Amniotic epithelial cell (primary cell): ENCODE measurements at regions not wholly inside any gene's neighbourhood (a gene's known extent, or its start where the extent isn't known, plus 50 kb on each side); places are given as distances from the start of the nearest gene placed in this dataset.

ENCODE experiments used
- DNase-seq: peaks from one replicate; pipeline ENCODE4 v3.0.0-alpha.2; 2010; ENCODE audit warnings: low read depth

DNA sequence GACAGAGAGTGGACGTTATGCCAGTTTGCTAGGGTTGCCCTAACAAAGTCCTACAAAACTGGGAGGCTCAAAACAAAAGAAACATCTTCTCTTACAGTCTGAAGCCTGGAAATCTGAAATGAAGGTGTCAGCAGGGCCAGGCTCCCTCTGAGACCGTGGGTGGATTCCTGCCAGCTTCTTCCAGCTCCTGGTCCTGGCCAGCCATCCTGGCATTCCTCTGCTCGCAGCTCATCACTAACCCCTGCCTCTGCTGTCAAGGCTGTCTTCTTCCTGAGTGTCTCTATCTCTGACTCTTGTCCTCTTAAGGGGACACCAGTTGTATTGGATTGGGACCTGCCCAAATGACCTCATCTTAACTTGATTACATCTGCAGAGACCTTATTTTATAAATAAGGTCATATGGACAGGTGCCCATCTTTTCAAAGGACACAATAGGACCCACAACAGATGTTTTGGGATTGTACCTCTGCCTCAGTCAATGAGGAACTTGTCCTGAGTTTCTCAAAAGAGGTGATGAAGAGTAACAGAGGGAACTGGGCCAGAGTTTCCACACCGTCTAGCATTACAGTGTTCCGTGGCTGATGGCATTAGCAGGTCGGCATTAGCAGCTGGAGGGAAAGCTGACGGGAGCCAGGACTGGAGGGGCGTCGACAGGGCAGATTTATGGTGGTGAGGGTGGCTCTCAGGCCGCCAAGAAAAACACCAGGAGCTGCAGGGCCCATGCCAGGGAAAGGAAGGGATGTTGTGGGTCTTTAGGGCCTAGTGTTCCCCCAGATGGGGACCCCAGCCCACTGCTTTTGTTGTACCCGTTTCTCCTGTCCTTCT lies 157.3 kb downstream of the TBXT start:
- DNase-seq: no peak

DNA sequence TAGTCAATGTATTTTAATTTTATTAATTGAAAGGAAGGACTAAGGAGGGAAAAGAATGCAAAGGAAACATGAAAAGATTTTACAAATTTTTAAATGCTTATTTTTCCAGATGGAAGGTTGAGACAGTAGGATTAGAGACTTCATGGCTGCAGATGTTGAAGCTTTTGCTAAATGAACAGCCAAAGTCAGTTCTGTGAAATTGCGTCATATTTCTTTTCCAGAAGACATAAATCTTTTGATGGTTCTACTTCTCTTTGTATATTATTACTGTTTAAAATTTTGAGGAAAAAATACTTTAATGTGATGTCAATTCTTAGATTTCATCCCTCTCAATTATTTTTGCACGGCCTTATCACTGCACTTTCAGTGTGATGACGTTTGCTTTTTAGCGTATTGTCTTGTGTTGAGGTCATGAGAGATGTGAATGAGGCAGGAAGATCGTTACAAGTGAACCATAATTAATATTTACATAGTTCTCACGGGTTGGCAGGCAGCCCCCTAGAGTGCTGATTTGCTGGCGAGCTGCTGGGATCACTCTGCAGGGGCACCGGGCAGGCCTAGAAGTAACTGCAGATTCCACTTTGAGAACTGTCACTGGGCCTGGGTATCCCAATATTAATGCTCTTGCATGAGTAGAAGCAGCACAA lies 158.1 kb downstream of the TBXT start:
- DNase-seq: peak; percentile 37

DNA sequence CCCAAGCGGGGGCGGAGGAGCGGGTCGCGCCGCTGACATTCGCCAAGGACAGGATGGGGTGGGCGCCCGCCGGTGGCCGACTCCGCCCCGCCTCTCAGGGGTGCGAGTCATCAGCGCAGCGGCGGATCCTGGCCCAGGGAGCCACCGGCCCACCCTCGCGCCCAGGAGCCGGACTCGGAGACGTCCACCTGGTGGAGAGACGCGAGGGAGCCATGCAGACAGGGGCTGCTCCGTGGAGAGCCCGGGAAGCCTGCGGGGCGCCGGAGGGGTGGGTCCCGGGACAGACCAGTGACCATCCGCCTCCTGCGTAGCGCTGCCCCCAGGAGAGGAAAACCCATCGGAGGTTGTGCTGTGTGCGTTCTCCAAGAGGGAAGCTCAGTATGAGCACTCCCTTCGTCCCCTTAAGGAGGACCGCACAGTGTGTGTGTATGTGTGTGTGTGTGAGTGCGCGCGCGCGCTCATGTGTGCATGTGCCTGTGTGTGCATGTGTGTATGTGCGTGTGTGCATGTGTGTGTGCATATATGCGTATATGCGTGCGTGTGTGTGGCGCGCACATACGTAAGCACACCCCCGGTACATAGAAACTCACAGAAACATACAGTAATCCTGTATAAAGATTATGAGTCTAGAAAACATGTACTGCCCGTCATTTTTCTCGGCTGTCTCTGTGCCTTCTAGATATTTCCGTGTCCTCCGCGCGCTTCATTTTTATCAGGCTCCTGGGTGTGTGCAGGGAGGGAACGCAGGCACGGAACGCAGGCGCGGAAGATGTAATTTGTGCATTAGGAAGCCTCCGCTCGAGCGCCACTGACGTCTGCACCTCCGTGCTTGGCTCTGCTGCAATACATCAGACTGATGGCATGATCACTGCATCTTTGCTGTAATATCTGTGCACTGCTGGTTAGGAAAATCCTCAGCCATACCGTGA lies 158.9 kb downstream of the TBXT start:
- peak; percentile 83 for DNase-seq

DNA sequence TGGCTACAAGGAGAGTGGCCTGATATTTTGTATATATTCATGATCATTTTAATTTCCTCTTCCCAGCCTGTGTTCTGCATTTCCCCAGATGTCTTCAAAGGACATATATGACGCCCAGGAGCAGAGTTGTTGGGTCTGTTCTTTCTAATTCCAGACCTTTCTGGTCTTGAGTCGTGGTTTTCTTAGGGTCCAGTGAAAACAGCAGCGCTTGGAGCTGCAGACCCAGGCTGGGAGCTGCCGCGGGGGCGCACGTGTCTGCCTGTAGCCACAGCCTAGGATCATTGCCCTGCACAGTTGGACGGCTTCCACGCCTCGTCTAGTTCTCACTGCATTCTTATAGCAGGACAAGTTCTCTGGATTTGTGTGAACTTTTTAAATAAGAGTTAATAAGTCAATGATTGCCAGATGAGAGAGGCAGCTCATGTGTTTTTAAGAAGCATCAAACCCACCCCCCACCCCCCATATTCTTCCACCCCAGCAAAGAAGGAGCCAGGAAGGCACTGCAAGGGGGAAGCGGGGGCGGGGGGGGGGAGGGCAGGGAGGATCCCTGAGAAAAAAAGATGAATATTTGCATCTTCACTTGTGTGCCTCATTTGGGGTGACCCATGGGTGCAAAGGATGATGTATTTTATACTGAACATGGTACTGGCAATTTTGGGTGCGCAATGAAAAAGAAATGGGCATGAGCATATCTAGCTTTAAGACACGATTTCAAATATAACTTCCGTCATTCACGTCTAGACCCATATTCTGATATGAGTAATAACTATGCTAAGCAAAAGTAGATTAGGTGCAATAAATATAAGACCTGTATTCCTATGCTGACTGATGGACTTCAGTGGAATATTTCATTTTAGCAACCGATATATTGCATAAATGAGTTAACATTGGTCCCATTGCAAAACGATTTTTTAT lies 160.0 kb downstream of the TBXT start:
- peak; percentile 72 for DNase-seq

DNA sequence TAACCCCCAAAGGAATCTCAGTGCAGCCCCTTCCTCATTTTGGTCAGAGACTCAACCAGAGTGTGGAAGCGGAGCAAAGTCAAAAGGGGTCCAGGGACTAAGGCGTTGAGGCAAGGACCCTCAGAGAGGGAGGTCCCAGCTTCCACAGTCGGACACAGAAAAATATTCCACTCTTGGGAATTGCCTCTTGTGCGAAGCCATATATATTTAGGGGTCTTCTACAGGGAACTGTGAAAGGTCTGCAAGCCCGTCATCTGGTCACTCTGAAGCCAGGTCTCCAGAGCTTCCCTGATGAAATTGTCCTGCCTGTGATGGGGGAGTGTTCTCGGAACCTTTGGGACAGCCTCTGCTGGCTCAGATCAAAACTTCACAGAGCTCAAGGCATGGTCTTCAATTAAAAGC lies 160.8 kb downstream of the TBXT start:
- DNase-seq: no peak

DNA sequence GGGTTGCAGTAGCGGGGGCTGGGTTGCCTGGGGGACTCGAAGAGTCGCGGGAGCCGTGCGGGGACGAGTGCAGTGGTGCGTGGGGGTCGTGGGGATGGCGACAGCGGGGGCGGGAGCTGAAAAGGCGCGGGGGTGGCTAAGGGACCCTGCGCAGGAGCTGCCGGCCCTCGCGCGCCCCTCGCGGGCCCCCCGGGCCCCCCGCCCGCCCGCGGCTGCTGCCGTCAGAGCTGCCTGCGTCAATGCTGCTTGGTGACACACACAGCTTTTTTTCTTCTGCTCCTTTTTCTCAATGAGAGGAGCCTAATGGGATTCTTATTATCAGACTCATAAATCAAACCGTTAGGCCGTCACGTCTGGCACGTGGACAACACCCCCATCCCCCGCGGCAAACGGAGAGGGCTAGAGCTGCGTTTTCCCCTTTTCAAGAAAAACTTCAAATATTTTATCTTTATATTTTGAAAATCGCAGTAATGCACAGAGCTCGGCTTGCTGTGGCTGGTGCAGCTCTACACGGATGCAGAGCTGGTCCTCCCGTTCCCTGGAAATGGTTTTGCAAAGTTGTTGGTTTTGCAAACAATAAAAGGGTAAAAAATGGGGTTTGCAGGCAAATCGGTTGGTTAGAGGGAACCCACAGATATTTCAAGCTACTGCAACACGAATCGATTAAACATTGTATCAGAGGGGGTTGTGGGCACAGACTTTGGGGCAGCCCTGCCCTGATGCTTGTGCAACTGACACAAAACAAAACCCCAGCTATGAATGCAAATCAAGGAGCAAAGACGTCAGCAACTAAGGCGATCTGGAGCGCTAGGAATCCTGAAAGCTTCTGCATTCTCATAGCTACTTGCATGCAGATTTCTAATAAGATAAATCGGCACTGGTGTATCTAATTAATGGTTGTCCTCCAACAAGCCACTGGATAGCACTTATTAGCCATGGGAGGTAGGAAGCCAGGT lies 161.4 kb downstream of the TBXT start:
- DNase-seq: peak; percentile 92

DNA sequence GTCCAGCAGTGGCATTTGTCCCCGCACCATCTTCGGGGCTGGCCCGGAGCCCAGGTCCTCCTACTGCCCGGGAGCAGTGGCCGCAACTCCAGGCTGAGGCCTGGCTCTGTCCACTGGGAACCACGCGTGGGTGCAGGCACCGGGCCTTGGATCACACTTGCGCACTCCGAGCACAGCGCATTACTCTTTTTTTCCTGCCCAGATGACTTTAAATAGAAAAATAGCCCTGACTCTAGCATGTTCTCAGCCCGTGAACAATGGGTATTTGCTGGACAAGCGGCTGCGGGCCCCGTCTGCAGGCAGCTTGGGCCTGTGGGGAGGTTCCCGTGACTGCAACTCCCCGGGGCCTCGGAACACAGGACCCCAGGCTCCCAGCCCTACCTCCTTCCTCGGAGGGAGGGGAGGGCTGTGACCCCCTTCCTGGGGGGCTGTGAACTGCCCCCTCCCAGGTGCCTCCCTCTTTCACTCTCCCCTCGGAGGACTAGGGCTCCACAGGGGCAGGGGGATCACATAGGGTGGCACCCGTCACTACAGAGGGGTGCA lies 162.2 kb downstream of the TBXT start:
- DNase-seq: peak; percentile 83

DNA sequence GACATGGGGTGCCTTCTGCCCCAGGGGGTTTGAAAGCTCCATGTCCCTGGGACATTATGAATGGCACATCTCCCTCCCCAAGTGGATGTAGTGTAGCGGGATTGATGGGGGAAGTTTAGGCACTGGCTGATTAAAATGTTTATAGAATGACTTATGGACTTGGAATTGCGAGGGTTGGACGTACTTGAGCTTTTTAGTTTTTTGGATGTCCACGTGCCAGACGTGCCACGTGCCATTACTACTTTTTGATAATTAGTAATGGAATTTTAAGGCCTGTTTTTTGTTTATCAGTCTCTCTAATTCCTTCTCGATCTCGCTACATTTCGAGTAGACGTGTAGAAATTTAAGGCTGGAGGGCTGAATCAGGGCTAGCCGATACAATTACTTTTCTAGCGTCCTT lies 162.8 kb downstream of the TBXT start:
- DNase-seq: no peak

DNA sequence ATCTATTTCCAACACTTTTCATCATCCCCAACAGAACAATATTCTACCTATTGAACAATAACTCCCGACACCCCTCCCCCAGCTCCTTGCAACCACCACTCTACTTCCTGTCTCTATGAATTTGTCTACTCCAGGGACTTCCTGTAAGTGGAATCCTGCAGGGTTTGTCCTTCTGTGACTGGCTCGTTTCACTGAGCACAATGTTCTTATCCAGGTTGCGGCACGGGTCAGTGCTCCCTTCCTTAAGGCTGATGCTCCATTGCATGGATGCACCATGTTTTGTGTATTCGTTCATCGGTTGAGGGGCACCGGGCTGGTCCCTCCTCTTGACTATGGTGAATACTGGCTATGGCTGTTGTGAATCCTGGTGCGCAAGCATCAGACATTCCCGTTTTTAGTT lies 163.2 kb downstream of the TBXT start:
- no peak for DNase-seq

DNA sequence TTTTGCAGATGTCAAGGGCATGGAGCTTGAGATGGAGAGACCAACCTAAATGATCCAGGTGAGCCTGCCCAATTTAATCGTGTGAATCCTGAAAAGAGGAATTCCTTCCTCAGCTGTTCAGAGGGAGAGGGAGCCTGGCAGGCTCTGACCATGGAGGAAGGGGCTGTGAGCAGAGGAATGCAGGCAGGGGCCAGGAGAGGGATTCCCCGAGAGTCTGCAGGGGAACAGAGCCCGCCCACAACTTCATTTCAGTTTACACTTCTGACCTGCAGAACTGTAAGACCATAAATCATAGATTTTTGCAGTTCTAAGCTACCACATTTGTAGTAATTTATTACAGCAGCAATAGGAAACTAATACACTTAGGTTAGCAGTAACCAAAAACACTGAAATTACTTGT lies 164.1 kb downstream of the TBXT start:
- DNase-seq: peak; percentile 84

DNA sequence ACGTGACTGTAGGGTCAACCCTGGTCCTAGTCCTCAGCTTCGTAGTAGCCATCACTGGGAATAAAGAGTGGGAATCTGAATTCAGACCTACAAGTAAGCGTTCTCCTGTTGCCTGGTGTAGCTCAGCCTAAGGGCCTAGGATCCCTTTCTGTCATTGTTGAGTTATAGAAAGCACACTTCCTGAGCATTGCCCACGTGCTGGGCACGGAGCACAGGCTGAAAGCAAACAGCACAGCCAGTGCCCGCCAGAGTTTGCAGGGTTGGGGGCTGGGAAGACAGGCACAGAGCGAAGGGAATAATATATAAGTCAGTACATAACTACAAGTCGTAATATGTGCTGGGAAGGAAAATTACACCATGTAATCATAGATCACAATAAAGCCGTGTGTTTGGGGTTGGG lies 166.3 kb downstream of the TBXT start:
- DNase-seq: no peak

DNA sequence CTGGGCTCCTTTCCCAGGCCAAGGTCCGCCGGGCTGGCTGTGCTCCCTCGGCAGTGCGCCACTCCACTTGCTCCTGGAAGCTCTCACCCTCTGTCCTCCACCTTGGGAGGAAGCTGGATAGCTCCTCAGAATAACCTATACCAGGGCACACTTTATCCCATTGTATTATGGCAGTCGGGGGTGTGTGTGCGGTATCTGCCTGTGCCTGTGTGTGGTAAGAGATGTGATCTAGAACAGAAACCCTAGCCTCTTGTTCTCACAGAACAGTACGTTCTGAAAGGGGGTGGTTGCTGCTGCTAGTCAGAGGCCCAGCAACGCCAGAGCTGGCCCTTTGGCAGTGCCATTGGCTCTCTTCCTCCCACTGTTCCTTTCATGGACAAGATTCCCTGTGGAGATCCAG lies 168.4 kb downstream of the TBXT start:
- peak; percentile 71 for DNase-seq

DNA sequence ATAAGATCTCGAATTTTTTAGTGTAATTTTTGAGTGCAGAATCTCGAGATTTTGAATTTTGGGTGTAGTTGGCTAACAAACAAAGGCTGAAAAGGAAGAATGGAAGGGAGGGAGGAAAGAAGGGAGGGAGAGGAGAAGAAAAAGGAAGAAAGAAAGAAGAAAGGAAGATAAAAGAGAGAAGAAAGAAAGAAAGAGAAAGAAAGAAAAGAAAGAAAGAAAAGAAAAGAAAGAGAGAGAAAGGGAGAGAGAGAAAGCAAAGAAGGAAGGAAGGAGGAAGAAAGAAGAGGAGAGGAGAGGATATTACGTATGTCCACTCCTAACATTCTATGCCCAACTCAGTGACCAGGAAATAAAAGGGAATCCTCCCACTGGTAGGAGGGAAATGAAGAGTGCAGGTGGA lies 169.6 kb downstream of the TBXT start:
- no peak for DNase-seq

DNA sequence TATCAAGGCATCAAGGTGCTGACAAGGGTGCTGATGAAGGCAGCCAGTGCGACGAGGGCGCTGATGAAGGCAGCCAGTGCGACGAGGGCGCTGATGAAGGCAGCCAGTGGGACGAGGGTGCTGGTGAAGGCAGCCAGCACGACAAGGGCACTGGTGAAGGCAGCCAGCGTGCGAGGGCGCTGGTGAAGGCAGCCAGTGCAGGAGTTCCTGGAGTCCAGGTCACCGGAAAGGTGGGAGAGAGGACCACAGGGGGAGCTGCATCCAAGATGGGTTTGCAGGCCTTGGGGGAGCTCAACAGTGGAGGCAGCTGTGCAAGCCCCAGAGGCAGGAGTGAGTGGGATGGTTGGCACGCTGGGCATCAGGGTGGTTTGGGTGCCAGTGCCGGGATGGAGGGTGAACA lies 176.3 kb downstream of the TBXT start:
- DNase-seq: no peak

DNA sequence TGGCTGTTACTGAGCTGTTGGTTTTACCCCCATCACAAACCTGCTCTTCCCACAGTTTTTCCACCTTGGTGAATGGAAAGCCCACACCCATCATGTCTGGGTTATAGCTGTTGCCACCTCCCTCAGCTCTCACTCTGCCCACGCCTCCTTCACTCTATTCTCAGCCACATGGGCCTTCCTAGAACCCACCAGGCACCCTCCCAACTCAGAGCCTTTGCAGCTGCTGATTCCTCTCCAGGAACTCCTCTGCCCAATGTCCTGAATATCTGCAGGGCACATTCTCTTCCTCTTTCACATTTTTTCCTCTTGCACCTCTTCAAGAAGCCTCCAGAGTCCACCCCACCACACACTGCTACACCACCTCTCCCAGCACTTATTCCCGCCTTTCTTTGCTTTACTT lies 177.4 kb downstream of the TBXT start:
- no peak for DNase-seq

DNA sequence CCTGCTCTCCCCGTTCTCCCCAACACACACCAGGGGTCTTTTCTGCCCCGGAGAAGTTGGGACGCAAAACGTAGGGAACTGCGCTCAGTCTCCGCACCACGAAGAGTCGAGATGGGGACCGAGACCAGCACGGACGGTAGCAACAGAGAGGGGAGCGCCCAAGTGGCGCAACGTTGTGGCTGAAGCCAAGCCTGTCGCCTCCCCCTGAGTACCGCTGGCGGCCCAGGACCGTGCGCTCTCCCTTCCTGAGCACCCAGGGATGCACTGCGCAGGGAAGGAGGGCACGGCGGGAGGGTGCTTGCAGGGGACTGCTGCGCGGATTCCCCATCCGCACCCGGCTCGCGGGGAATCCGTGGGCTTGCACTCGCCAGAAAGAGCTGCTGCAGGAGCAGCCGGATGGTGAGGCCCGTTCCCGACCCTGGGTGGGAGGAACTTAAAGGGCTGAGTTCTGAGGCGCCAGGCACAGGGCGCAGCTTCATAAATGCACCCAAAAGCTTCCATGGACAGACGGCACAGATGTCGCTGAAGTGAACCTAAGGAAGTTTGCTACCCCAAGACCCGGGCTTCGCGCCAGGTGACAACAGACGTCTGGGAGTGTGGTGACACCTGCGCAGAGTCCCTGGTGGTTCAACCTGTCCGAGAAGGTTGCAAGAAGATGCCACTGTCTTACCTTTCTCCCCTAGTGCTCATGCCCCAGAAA lies 178.7 kb downstream of the TBXT start:
- peak; percentile 29 for DNase-seq

DNA sequence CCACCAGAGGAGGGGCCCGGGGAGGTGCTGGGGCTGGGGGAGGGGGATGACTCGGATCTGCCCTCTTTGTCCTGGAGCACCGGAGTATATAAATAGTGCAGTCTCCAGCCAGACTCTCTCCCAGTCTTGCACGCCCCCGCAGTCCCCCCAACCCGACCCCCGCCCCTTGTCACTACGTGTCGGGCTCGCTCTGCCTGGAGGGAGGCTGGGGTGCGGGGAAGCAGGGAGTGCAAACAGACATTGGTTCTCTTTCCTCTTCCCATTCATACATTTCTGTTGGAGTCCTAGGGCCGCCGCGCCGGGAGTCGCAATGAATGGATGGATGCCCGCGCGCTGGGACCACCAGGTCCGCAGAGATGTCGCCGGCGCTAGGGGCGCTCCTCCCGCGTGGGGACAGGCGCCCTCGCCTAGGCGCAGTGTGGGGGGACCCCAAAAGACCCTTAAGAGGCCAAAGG lies 179.3 kb downstream of the TBXT start:
- no peak for DNase-seq

DNA sequence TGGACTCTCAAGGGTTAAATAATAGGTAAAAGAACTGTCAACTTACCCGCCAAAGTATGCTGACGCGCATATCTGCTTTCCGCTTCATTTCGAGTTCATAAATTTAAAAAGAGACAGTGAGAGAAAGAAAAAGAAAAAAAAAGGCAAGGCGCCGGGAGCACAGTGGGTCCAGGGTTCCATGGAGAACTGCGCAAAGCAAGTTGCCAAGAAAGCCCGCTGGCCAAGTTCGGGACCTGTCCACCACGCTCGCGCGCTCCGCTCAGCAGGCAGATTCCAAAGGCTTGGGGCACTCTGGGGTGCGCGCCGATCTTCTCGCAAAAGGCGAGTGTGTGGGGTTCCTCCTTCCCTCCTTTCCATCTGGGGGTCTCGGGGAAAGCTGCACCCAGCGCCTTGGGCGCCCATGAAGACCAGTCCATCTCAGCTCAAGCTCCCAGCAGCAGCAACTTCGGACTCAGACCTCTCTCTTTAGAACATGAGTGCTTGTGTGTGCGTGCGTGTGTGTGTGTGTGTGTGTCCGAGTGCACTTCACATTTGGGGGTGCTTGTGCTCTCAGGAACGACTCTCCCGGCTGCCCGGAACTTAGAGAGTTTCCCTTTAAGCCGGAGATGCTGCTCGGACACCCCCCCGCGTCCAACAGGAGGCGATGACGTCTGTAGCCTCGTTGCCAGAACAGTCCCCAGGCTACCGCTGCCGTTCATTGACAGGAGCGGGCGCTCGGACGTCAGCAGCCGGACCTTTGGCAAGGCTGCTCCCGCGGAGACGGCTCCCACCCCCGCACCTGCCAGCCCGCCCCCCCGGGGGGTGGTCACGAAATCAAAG lies 180.0 kb downstream of the TBXT start:
- DNase-seq: peak; percentile 97
